LNCAP (cell line): ENCODE measurements at regions not wholly inside any gene's neighbourhood (a gene's known extent, or its start where the extent isn't known, plus 50 kb on each side); places are given as distances from the start of the nearest gene placed in this dataset.

ENCODE experiments used
- TF ChIP-seq, protein P1 (sequence below): fragments of 450-650 bp; IDR thresholded peaks from 2 replicates; pipeline ENCODE4 v1.5.1; 2017; ENCODE audit warnings: mild to moderate bottlenecking

- TF ChIP-seq, protein P1, sequence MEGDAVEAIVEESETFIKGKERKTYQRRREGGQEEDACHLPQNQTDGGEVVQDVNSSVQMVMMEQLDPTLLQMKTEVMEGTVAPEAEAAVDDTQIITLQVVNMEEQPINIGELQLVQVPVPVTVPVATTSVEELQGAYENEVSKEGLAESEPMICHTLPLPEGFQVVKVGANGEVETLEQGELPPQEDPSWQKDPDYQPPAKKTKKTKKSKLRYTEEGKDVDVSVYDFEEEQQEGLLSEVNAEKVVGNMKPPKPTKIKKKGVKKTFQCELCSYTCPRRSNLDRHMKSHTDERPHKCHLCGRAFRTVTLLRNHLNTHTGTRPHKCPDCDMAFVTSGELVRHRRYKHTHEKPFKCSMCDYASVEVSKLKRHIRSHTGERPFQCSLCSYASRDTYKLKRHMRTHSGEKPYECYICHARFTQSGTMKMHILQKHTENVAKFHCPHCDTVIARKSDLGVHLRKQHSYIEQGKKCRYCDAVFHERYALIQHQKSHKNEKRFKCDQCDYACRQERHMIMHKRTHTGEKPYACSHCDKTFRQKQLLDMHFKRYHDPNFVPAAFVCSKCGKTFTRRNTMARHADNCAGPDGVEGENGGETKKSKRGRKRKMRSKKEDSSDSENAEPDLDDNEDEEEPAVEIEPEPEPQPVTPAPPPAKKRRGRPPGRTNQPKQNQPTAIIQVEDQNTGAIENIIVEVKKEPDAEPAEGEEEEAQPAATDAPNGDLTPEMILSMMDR = no peak
Observed at GRCh38 chr4:180625653-180626052, 1617.5 kb upstream of the TENM3 start.

DNA sequence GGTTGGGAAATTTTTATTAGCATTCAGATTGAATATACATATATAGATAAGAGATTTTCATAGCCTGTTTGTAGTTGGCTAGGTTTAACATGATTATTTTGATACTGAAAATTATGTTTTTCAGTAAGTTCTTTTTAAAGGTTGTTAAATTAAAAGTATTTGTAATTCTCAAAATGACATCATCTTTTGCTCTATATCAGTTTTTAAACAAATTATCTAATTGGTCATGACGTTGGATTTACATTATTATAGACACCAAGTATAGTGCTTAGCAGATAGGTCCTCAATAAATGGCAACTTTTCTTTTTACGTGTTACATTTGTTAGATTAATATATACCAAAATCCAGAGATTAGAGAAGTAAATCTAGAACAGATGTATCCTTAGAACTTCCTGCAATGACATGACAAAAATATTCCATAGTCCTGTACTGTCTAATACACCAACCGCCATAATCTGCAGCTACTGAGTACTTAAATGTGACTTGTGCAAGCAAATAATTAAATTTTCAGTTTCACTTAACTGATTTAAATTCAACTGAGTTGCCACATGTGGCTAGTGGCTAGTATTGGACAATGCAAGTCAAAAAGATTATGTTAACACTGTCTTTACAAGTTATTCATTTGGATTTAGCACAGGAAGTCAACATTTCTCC is 1613.1 kb upstream of the TENM3 start:
- TF ChIP-seq, protein P1 = no peak

GRCh38 chr4:180634306-180634705 is 1608.9 kb upstream of the TENM3 start:
- TF ChIP-seq, protein P1 = no peak

DNA sequence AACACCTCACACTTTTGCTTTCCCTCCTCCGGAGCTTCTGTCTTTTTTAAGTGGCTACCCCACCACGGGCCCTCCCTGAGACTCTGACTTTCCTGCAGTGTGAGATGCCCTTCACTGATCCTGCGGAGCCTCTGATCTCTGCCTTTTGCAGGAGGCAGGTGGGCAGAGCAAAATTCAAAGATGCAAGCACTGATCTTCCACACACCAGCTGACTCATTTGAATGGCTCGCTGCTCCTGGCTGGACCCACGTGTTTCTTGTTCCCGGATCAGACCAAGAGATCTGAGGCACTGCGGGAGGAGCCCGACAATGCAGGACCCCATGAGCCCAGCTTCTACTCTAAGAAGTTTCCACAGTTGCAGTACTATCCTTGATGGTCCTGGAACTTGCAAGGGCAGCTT is 1607.9 kb upstream of the TENM3 start:
- TF ChIP-seq, protein P1 = no peak

DNA sequence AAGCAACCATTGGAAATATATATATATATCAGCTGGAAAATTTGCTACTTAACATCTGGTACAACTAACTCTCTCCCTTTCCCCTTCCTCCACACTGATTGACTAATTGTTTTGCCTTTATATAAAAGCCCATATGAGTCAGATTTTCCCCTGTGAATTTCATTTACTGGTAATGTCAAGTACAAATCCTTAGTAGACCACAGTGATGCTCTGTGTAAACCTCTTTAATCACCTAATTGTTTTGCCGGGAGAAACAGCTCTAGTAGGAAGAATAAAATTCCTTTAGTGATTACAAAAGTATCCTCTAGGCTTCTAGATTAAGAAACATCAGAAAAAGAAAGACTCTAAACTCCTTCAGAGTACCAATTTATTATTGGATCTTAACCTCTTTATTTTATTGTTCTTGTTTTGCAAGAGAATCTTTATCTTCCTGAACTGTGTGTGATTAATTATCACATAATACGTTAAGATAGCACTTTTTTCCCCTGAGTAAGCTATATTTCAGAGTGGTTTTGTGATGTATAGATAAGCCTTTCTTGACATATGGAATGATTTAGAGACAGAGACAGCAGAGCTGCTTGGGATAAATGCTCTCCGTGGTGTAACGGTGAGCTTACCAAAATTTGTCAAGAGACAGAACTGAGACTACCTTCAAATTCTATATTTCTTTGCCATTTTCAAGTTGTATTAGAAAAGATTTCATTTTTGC is 1606.4 kb upstream of the TENM3 start:
- TF ChIP-seq, protein P1 = no peak

DNA sequence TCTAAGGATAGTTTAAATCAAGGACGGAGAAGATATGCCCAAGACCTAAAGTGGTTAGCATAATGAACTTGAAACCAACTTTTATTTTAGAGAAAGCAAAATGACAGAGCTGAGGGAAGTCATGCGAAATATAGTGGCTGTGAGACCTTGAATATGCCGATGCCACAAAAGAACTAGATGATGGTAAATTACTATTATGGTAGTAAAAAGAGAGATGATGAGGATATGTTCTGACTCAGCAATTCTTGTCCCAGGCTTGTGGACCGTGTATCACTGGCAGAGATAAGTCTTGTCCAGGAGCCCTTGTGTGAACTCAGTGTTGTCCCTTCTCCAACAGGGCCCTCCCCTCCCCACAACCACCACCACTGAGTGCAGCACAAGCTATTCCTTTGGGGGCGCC is 1605.6 kb upstream of the TENM3 start:
- TF ChIP-seq, protein P1 = no peak

- TF ChIP-seq, protein P1 = no peak
Observed at GRCh38 chr4:180640193-180640592, 1603.0 kb upstream of the TENM3 start.
